Mammary epithelial cell (primary cell): ENCODE measurements at regions not wholly inside any gene's neighbourhood (a gene's known extent, or its start where the extent isn't known, plus 50 kb on each side); places are given as distances from the start of the nearest gene placed in this dataset.

Experiments used
- CTCF ChIP-seq, 2 donors: IDR thresholded peaks in 1 of 2; conservative IDR thresholded peaks in 1 of 2; 2 replicates each; pipeline ENCODE4 v1.5.1; 2011 to 2012; ENCODE audit warnings: inconsistent platforms in 2 of 2, low read length in 2 of 2, mild to moderate bottlenecking in 2 of 2, control low read depth in 1 of 2, low read depth in 1 of 2; ENCODE audit not compliant: insufficient read depth in 1 of 2; ENCODE audit errors: extremely low read depth in 1 of 2
- EZH2 ChIP-seq: IDR thresholded peaks from 2 replicates; pipeline ENCODE4 v1.6.1; 2012; ENCODE audit warnings: low read length, inconsistent platforms, borderline replicate concordance

GRCh38 chr4:20612313-20612712 is 87.9 kb upstream of the PACRGL start:
- TF ChIP-seq EZH2 (no peak), CTCF (conservative IDR thresholded peaks at IDR 0.05 in 1 of 2, IDR thresholded peaks at IDR 0.05 in 1 of 2; ENCODE audit: extremely low read depth in 1 of 2, insufficient read depth in 1 of 2, low read depth in 1 of 2, low read length in 2 of 2) (no peak)
